HCT116 (cell line): ENCODE measurements at regions not wholly inside any gene's neighbourhood (a gene's known extent, or its start where the extent isn't known, plus 50 kb on each side); places are given as distances from the start of the nearest gene placed in this dataset.
A peak's percentile ranks its signal among the peaks of the same experiment; 100 is the strongest.

Experiments
- ATAC-seq: fragments of 200-7000 bp; cut with Tn5 transposase; 2 replicates; pipeline ENCODE4 v1.9.1; 2020; ENCODE audit warnings: mild to moderate bottlenecking, moderate library complexity
- BruUV-seq: library from RNA; stranded (reverse); fragments of 400-500 nt; replicated peaks from 2 replicates; lab custom pipeline; 2021; lab: Mats Ljungman, UMichigan
- CTCF ChIA-PET: fragments of 300-600 bp; sonication (Branson Sonifier 250); formaldehyde crosslinking; loops from one replicate; lab custom pipeline; 2021; ENCODE audit warnings: antibody characterized with exemption; lab: Charles Lee
- POLR2A ChIA-PET: fragments of 300-600, 350-600 bp; sonication (Branson Sonifier 250); formaldehyde crosslinking; loops from one replicate; lab custom pipeline; 2021; ENCODE audit warnings: antibody characterized with exemption; lab: Charles Lee
- RAD21 ChIA-PET, 2 experiments: fragments of 300-600 bp; sonication (Branson Sonifier 250); formaldehyde crosslinking; loops; one replicate each; lab custom pipeline; 2023; ENCODE audit warnings: low total read pairs in 2 of 2; ENCODE audit not compliant: uncharacterized antibody in 2 of 2, unreplicated experiment in 2 of 2, low non-redundant PET in 1 of 2; lab: Charles Lee
- DNase-seq: peaks from one replicate; pipeline ENCODE4 v3.0.0-alpha.2; 2010; ENCODE audit warnings: low read depth, low spot score
- H2AFZ ChIP-seq: fragments of 200-600 bp; shearing (Covaris generic), sonication (generic); 2 replicates; pipeline ENCODE4 v1.6.1; 2017; ENCODE audit warnings: low read depth, mixed run types, mixed read lengths, antibody characterized with exemption, low read length; ENCODE audit not compliant: poor library complexity, severe bottlenecking
- H3K27ac ChIP-seq: 2 replicates; pipeline ENCODE4 v1.5.1; 2012; ENCODE audit warnings: low read depth, low read length
- H3K27me3 ChIP-seq: fragments of 200-600 bp; sonication (generic); 2 replicates; pipeline ENCODE4 v1.6.1; 2016; ENCODE audit warnings: mixed run types, low read length, mixed read lengths; ENCODE audit not compliant: insufficient read depth
- H3K36me3 ChIP-seq, 2 experiments: fragments of 200-500 bp in 1 of 2; fragments of 200-600 bp in 1 of 2; sonication (Bioruptor generic) in 1 of 2; sonication (generic) in 1 of 2; 2 replicates each; pipeline versions ENCODE4 v1.5.1 to v1.6.1; 2014 to 2016; ENCODE audit warnings: low read length in 2 of 2, inconsistent platforms in 1 of 2, mixed read lengths in 1 of 2, mixed run types in 1 of 2; ENCODE audit not compliant: insufficient read depth in 2 of 2, control insufficient read depth in 1 of 2
- H3K4me1 ChIP-seq, 2 experiments: fragments of 200-600 bp in 1 of 2; sonication (generic) in 1 of 2; 2 replicates each; pipeline versions ENCODE4 v1.5.1 to v1.6.1; 2012 to 2017; ENCODE audit warnings: low read length in 2 of 2, inconsistent platforms in 1 of 2, mild to moderate bottlenecking in 1 of 2, mixed read lengths in 1 of 2, mixed run types in 1 of 2, moderate library complexity in 1 of 2; ENCODE audit not compliant: insufficient read depth in 2 of 2, control insufficient read depth in 1 of 2
- H3K4me2 ChIP-seq: fragments of 200-600 bp; sonication (generic); 2 replicates; pipeline ENCODE4 v1.6.1; 2017; ENCODE audit warnings: mixed run types, low read length, mixed read lengths
- H3K4me3 ChIP-seq, 2 experiments: fragments of 200-600 bp in 1 of 2; sonication (generic) in 1 of 2; replicated peaks in 1 of 2; 2 replicates each; pipeline ENCODE4 v1.5.1; 2011 to 2016; ENCODE audit warnings: low read length in 2 of 2, control low read depth in 1 of 2, low read depth in 1 of 2, mild to moderate bottlenecking in 1 of 2, mixed read lengths in 1 of 2, mixed run types in 1 of 2
- H3K79me2 ChIP-seq: fragments of 200-600 bp; sonication (generic); 2 replicates; pipeline ENCODE4 v1.6.1; 2017; ENCODE audit warnings: mild to moderate bottlenecking, mixed run types, low read length, moderate library complexity, mixed read lengths; ENCODE audit not compliant: insufficient read depth
- H3K9ac ChIP-seq: fragments of 200-600 bp; sonication (generic); 2 replicates; pipeline ENCODE4 v1.6.1; 2016; ENCODE audit warnings: low read length, mixed read lengths
- H3K9me2 ChIP-seq: fragments of 200-600 bp; sonication (generic), shearing (Covaris generic); 2 replicates; pipeline ENCODE4 v1.6.1; 2017; ENCODE audit warnings: mixed run types, mild to moderate bottlenecking, moderate library complexity; ENCODE audit not compliant: insufficient read depth
- H3K9me3 ChIP-seq, 2 experiments: fragments of 200-500 bp in 1 of 2; fragments of 200-600 bp in 1 of 2; sonication (Bioruptor generic) in 1 of 2; sonication (generic) in 1 of 2; 2 replicates each; pipeline ENCODE4 v1.6.1; 2014 to 2017; ENCODE audit warnings: low read length in 2 of 2, mixed read lengths in 2 of 2, inconsistent platforms in 1 of 2, low read depth in 1 of 2, mild to moderate bottlenecking in 1 of 2, mixed run types in 1 of 2, moderate library complexity in 1 of 2; ENCODE audit not compliant: control insufficient read depth in 1 of 2, insufficient read depth in 1 of 2
- H4K20me1 ChIP-seq: fragments of 200-600 bp; sonication (generic), shearing (Covaris generic); 2 replicates; pipeline ENCODE4 v1.6.1; 2017; ENCODE audit warnings: mixed run types, mild to moderate bottlenecking, moderate library complexity; ENCODE audit not compliant: insufficient read depth
- RAD21 ChIP-seq: IDR thresholded peaks from 2 replicates; pipeline ENCODE4 v1.6.1; 2012; ENCODE audit warnings: low read depth, mild to moderate bottlenecking
- intact Hi-C: fragments of 100-400 bp; cut with micrococcal nuclease; formaldehyde crosslinking; loops from 2 replicates; pipeline ENCODE4 v1.10.0; 2022
- TF ChIP-seq, protein P1 (sequence below): IDR thresholded peaks from 2 replicates; pipeline ENCODE4 v1.6.1; 2011; ENCODE audit warnings: mild to moderate bottlenecking, low read length, moderate library complexity; ENCODE audit not compliant: insufficient replicate concordance; ENCODE audit errors: extremely low read depth
- TF ChIP-seq, protein P2 (sequence below), 3 experiments: fragments of 200-600 bp in 1 of 3; sonication (generic) in 1 of 3; IDR thresholded peaks in 2 of 3; conservative IDR thresholded peaks in 1 of 3; 2 replicates each; pipeline ENCODE4 v1.5.1; 2012 to 2017; ENCODE audit warnings: low read depth in 2 of 3, low read length in 2 of 3, antibody characterized with exemption in 1 of 3, borderline replicate concordance in 1 of 3, control low read depth in 1 of 3, mild to moderate bottlenecking in 1 of 3, mixed read lengths in 1 of 3, mixed run types in 1 of 3, moderate library complexity in 1 of 3; ENCODE audit not compliant: insufficient read depth in 1 of 3

GRCh38 chr7:54664235-54665228 is 94.5 kb downstream of the SEC61G start:
- no peak overlapping the region for H2AFZ ChIP-seq
- ChIA-PET CTCF (no interaction called here), RAD21 (no interaction called here), POLR2A (no interaction called here)
- ATAC-seq = peak; percentile 88
- H3K9ac ChIP-seq = no peak overlapping the region
- H3K27ac ChIP-seq = no peak overlapping the region
- no TSS peak for BruUV-seq
- no peaks in the 10 kb centered on the region for H3K9me2 ChIP-seq
- TF ChIP-seq, protein P1, sequence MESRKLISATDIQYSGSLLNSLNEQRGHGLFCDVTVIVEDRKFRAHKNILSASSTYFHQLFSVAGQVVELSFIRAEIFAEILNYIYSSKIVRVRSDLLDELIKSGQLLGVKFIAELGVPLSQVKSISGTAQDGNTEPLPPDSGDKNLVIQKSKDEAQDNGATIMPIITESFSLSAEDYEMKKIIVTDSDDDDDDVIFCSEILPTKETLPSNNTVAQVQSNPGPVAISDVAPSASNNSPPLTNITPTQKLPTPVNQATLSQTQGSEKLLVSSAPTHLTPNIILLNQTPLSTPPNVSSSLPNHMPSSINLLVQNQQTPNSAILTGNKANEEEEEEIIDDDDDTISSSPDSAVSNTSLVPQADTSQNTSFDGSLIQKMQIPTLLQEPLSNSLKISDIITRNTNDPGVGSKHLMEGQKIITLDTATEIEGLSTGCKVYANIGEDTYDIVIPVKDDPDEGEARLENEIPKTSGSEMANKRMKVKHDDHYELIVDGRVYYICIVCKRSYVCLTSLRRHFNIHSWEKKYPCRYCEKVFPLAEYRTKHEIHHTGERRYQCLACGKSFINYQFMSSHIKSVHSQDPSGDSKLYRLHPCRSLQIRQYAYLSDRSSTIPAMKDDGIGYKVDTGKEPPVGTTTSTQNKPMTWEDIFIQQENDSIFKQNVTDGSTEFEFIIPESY = no peak
- TF ChIP-seq RAD21 = peak; percentile 35
- TF ChIP-seq, protein P2, sequence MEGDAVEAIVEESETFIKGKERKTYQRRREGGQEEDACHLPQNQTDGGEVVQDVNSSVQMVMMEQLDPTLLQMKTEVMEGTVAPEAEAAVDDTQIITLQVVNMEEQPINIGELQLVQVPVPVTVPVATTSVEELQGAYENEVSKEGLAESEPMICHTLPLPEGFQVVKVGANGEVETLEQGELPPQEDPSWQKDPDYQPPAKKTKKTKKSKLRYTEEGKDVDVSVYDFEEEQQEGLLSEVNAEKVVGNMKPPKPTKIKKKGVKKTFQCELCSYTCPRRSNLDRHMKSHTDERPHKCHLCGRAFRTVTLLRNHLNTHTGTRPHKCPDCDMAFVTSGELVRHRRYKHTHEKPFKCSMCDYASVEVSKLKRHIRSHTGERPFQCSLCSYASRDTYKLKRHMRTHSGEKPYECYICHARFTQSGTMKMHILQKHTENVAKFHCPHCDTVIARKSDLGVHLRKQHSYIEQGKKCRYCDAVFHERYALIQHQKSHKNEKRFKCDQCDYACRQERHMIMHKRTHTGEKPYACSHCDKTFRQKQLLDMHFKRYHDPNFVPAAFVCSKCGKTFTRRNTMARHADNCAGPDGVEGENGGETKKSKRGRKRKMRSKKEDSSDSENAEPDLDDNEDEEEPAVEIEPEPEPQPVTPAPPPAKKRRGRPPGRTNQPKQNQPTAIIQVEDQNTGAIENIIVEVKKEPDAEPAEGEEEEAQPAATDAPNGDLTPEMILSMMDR (IDR thresholded peaks at IDR 0.05 in 2 of 3, conservative IDR thresholded peaks at IDR 0.05 in 1 of 3; ENCODE audit: borderline replicate concordance in 1 of 3, insufficient read depth in 1 of 3, low read depth in 2 of 3, low read length in 2 of 3) = peak in 2 of 3 experiments; percentile 32 to 43; a peak in 3 of 6 replicates
- intact Hi-C loops = no loop called here
- no peaks in the 10 kb centered on the region; the same call in 1 of the 2 replicates for H3K27me3 ChIP-seq
- no peak for DNase-seq
- H3K4me2 ChIP-seq = no peak overlapping the region
- H3K4me3 ChIP-seq = no peak overlapping the region
- H3K36me3 ChIP-seq = no peaks in the 10 kb centered on the region
- no peaks in the 10 kb centered on the region for H3K4me1 ChIP-seq
- H3K9me3 ChIP-seq = no peaks in the 10 kb centered on the region
- H3K79me2 ChIP-seq = no peaks in the 10 kb centered on the region
- no peaks in the 10 kb centered on the region for H4K20me1 ChIP-seq
